ENCODE measurements at regions not wholly inside any gene's neighbourhood (a gene's known extent, or its start where the extent isn't known, plus 50 kb on each side); places are given as distances from the start of the nearest gene placed in this dataset.

GRCh38 chr17:15078570-15078969 is 186.6 kb downstream of the PMP22 start:
- no peak for FAIRE-seq
- Histone ChIP-seq H3K36me3 (ENCODE audit: control insufficient read depth, insufficient read depth, low read length) (no peaks in the 10 kb centered on the region), H3K4me3 (ENCODE audit: low read depth, low read length) (no peak overlapping the region), H3K27me3 (ENCODE audit: control insufficient read depth, insufficient read depth, low read length) (no peaks in the 10 kb centered on the region)
- no peak for DNase-seq (ENCODE audit: low read depth)
- no peak for TF ChIP-seq CTCF (IDR thresholded peaks at IDR 0.05; ENCODE audit: insufficient read depth, low read length, severe bottlenecking)

- FAIRE-seq (no peak), DNase-seq (ENCODE audit: low read depth) (no peak)
- Histone ChIP-seq H3K4me3 (ENCODE audit: low read depth, low read length) (no peak overlapping the region), H3K27me3 (ENCODE audit: control insufficient read depth, insufficient read depth, low read length) (no peaks in the 10 kb centered on the region), H3K36me3 (ENCODE audit: control insufficient read depth, insufficient read depth, low read length) (no peaks in the 10 kb centered on the region)
- no peak for TF ChIP-seq CTCF (IDR thresholded peaks at IDR 0.05; ENCODE audit: insufficient read depth, low read length, severe bottlenecking)
Observed at GRCh38 chr17:15076991-15077663, 188.0 kb downstream of the PMP22 start.

- FAIRE-seq (no peak), DNase-seq (ENCODE audit: low read depth) (no peak)
- Histone ChIP-seq H3K4me3 (ENCODE audit: low read depth, low read length) (no peak overlapping the region), H3K27me3 (ENCODE audit: control insufficient read depth, insufficient read depth, low read length) (no peaks in the 10 kb centered on the region), H3K36me3 (ENCODE audit: control insufficient read depth, insufficient read depth, low read length) (no peaks in the 10 kb centered on the region)
- no peak for TF ChIP-seq CTCF (IDR thresholded peaks at IDR 0.05; ENCODE audit: insufficient read depth, low read length, severe bottlenecking)
Observed at GRCh38 chr17:15051933-15052332, 213.2 kb downstream of the PMP22 start.

GRCh38 chr17:15049795-15050160 is 215.3 kb downstream of the PMP22 start:
- Histone ChIP-seq H3K27me3 (ENCODE audit: control insufficient read depth, insufficient read depth, low read length) (no peaks in the 10 kb centered on the region), H3K36me3 (ENCODE audit: control insufficient read depth, insufficient read depth, low read length) (no peaks in the 10 kb centered on the region), H3K4me3 (ENCODE audit: low read depth, low read length) (no peak overlapping the region)
- TF ChIP-seq CTCF (IDR thresholded peaks at IDR 0.05; ENCODE audit: insufficient read depth, low read length, severe bottlenecking), result no peak
- no peak for DNase-seq (ENCODE audit: low read depth)
- no peak for FAIRE-seq

- DNase-seq (ENCODE audit: low read depth) (no peak), FAIRE-seq (no peak)
- Histone ChIP-seq H3K4me3 (ENCODE audit: low read depth, low read length) (no peak overlapping the region), H3K36me3 (ENCODE audit: control insufficient read depth, insufficient read depth, low read length) (no peaks in the 10 kb centered on the region), H3K27me3 (ENCODE audit: control insufficient read depth, insufficient read depth, low read length) (no peaks in the 10 kb centered on the region)
- no peak for TF ChIP-seq CTCF (IDR thresholded peaks at IDR 0.05; ENCODE audit: insufficient read depth, low read length, severe bottlenecking)
Observed at GRCh38 chr17:15048933-15049794, 216.0 kb downstream of the PMP22 start.

Data from bronchial epithelial cell (primary cell).